ENCODE measurements at regions not wholly inside any gene's neighbourhood (a gene's known extent, or its start where the extent isn't known, plus 50 kb on each side); places are given as distances from the start of the nearest gene placed in this dataset.

GRCh38 chr16:72554935-72555334 is 383.0 kb upstream of the PMFBP1 start (continued):
- TF ChIP-seq ZNF398 (CRISPR knock-in tag; IDR thresholded peaks at IDR 0.05) (no peak), CEBPB (tag; IDR thresholded peaks at IDR 0.05) (0 out of 2 replicates have a peak, but pooled peaks have one; percentile 26), PYGO2 (tag; IDR thresholded peaks at IDR 0.05) (no peak), JUND (IDR thresholded peaks at IDR 0.05; ENCODE audit: borderline replicate concordance, low read depth, low read length) (peak; percentile 83), JUND (tag; IDR thresholded peaks at IDR 0.05; ENCODE audit: borderline replicate concordance, low read depth, low read length) (no peak; the same call in 2 of the 3 replicates), NRF1 (conservative IDR thresholded peaks at IDR 0.05 in 1 of 2, IDR thresholded peaks at IDR 0.05 in 1 of 2) (0 out of 4 replicates have a peak, but pooled peaks of 1 of the 2 experiments have one; percentile 20), HMG20A (CRISPR knock-in tag; conservative IDR thresholded peaks at IDR 0.05) (no peak), CHCHD3 (CRISPR knock-in tag; IDR thresholded peaks at IDR 0.05) (no peak), SLC30A9 (CRISPR knock-in tag; IDR thresholded peaks at IDR 0.05) (no peak), ZNF232 (CRISPR knock-in tag; IDR thresholded peaks at IDR 0.05) (no peak), RFX7 (CRISPR knock-in tag; IDR thresholded peaks at IDR 0.05) (no peak)
- TF ChIP-seq, protein P1, sequence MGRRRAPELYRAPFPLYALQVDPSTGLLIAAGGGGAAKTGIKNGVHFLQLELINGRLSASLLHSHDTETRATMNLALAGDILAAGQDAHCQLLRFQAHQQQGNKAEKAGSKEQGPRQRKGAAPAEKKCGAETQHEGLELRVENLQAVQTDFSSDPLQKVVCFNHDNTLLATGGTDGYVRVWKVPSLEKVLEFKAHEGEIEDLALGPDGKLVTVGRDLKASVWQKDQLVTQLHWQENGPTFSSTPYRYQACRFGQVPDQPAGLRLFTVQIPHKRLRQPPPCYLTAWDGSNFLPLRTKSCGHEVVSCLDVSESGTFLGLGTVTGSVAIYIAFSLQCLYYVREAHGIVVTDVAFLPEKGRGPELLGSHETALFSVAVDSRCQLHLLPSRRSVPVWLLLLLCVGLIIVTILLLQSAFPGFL (CRISPR knock-in tag; IDR thresholded peaks at IDR 0.05): no peak
- TF ChIP-seq, protein P2, sequence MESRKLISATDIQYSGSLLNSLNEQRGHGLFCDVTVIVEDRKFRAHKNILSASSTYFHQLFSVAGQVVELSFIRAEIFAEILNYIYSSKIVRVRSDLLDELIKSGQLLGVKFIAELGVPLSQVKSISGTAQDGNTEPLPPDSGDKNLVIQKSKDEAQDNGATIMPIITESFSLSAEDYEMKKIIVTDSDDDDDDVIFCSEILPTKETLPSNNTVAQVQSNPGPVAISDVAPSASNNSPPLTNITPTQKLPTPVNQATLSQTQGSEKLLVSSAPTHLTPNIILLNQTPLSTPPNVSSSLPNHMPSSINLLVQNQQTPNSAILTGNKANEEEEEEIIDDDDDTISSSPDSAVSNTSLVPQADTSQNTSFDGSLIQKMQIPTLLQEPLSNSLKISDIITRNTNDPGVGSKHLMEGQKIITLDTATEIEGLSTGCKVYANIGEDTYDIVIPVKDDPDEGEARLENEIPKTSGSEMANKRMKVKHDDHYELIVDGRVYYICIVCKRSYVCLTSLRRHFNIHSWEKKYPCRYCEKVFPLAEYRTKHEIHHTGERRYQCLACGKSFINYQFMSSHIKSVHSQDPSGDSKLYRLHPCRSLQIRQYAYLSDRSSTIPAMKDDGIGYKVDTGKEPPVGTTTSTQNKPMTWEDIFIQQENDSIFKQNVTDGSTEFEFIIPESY (CRISPR knock-in tag; IDR thresholded peaks at IDR 0.05): peak; percentile 15; the same call in 1 of the 2 replicates
- TF ChIP-seq, protein P3, sequence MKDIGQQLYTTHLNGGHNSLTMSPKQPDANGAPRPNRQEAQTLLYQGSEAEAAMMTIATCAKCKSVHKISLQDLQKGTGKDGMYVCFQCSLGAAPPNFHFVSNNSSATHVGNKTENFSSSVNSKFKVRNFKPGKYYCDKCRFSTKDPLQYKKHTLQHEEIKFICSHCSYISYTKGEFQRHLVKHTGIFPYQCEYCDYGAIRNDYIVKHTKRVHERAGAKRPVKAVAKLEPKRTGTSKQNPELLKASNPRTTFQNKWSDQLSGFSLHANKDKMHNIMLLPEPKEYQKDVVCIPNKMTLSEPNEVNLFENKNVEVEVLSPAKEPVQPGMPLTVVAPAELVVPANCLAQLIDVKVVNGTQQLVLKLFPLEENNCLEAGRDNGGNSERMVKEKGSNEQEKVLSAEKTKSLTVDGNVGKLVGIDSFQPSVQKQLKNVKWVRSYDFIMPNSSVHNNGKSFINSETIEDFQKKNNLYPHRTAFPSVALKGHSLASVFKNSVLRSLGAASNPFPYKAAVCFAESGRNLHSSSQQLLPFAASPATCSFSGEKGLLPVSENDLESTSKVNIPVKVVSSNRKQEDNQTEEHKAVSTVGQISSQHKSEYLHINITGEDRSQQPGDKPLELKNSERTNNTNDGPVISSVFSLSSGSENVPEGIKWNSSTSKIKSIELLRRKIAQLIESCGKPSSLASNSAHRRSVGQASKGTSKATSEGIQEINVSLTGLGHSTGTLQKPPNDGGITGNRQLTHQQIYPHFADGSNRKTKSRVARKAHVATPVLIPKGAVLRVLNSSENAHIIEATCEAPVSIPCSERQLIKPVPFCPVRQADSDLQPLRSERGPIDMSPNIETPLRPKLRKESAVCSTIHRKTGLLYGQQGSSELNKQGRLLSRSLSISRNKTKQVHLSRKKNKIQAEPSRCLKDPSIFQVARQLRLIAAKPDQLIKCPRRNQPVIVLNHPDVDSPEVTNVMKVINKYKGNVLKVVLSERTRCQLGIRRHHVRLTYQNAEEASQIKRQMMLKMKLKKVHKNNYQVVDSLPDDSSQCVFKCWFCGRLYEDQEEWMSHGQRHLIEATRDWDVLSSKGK (CRISPR knock-in tag; IDR thresholded peaks at IDR 0.05): no peak
- TF ChIP-seq, protein P4, sequence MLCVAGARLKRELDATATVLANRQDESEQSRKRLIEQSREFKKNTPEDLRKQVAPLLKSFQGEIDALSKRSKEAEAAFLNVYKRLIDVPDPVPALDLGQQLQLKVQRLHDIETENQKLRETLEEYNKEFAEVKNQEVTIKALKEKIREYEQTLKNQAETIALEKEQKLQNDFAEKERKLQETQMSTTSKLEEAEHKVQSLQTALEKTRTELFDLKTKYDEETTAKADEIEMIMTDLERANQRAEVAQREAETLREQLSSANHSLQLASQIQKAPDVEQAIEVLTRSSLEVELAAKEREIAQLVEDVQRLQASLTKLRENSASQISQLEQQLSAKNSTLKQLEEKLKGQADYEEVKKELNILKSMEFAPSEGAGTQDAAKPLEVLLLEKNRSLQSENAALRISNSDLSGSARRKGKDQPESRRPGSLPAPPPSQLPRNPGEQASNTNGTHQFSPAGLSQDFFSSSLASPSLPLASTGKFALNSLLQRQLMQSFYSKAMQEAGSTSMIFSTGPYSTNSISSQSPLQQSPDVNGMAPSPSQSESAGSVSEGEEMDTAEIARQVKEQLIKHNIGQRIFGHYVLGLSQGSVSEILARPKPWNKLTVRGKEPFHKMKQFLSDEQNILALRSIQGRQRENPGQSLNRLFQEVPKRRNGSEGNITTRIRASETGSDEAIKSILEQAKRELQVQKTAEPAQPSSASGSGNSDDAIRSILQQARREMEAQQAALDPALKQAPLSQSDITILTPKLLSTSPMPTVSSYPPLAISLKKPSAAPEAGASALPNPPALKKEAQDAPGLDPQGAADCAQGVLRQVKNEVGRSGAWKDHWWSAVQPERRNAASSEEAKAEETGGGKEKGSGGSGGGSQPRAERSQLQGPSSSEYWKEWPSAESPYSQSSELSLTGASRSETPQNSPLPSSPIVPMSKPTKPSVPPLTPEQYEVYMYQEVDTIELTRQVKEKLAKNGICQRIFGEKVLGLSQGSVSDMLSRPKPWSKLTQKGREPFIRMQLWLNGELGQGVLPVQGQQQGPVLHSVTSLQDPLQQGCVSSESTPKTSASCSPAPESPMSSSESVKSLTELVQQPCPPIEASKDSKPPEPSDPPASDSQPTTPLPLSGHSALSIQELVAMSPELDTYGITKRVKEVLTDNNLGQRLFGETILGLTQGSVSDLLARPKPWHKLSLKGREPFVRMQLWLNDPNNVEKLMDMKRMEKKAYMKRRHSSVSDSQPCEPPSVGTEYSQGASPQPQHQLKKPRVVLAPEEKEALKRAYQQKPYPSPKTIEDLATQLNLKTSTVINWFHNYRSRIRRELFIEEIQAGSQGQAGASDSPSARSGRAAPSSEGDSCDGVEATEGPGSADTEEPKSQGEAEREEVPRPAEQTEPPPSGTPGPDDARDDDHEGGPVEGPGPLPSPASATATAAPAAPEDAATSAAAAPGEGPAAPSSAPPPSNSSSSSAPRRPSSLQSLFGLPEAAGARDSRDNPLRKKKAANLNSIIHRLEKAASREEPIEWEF (CRISPR knock-in tag; IDR thresholded peaks at IDR 0.05): no peak

Data from K562 (cell line).